ENCODE measurements at regions not wholly inside any gene's neighbourhood (a gene's known extent, or its start where the extent isn't known, plus 50 kb on each side); places are given as distances from the start of the nearest gene placed in this dataset.

- Mint-ChIP-seq H3K4me1 (ENCODE audit: unreplicated experiment) (peaks cover 1% of the 10 kb centered on the region), H3K27me3 (ENCODE audit: unreplicated experiment) (no peaks in the 10 kb centered on the region), H3K4me3 (ENCODE audit: unreplicated experiment) (no peak overlapping the region), H3K9me3 (ENCODE audit: unreplicated experiment) (no peaks in the 10 kb centered on the region), H3K27ac (ENCODE audit: unreplicated experiment) (no peak overlapping the region), H3K36me3 (ENCODE audit: unreplicated experiment) (no peaks in the 10 kb centered on the region)
- TF ChIP-seq, protein P1, sequence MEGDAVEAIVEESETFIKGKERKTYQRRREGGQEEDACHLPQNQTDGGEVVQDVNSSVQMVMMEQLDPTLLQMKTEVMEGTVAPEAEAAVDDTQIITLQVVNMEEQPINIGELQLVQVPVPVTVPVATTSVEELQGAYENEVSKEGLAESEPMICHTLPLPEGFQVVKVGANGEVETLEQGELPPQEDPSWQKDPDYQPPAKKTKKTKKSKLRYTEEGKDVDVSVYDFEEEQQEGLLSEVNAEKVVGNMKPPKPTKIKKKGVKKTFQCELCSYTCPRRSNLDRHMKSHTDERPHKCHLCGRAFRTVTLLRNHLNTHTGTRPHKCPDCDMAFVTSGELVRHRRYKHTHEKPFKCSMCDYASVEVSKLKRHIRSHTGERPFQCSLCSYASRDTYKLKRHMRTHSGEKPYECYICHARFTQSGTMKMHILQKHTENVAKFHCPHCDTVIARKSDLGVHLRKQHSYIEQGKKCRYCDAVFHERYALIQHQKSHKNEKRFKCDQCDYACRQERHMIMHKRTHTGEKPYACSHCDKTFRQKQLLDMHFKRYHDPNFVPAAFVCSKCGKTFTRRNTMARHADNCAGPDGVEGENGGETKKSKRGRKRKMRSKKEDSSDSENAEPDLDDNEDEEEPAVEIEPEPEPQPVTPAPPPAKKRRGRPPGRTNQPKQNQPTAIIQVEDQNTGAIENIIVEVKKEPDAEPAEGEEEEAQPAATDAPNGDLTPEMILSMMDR (IDR thresholded peaks at IDR 0.05) = no peak
- DNase-seq (ENCODE audit: extremely low spot score, unreplicated experiment) = peak; percentile 30
Measured at GRCh38 chr6:3535033-3535775, 78.4 kb upstream of the SLC22A23 start.

GRCh38 chr6:3534599-3534998 is 77.7 kb upstream of the SLC22A23 start:
- no peaks in the 10 kb centered on the region for H3K36me3 Mint-ChIP-seq (ENCODE audit: unreplicated experiment)
- no peaks in the 10 kb centered on the region for H3K27me3 Mint-ChIP-seq (ENCODE audit: unreplicated experiment)
- DNase-seq (ENCODE audit: extremely low spot score, unreplicated experiment) = no peak
- TF ChIP-seq, protein P1 (IDR thresholded peaks at IDR 0.05) = no peak
- no peak overlapping the region for H3K27ac Mint-ChIP-seq (ENCODE audit: unreplicated experiment)
- H3K4me1 Mint-ChIP-seq (ENCODE audit: unreplicated experiment) = peaks cover 1% of the 10 kb centered on the region
- no peak overlapping the region for H3K4me3 Mint-ChIP-seq (ENCODE audit: unreplicated experiment)
- no peaks in the 10 kb centered on the region for H3K9me3 Mint-ChIP-seq (ENCODE audit: unreplicated experiment)

GRCh38 chr6:3533981-3534380 is 77.1 kb upstream of the SLC22A23 start:
- TF ChIP-seq, protein P1 (IDR thresholded peaks at IDR 0.05) = no peak
- Mint-ChIP-seq H3K27ac (ENCODE audit: unreplicated experiment) (no peak overlapping the region), H3K4me1 (ENCODE audit: unreplicated experiment) (peaks cover 1% of the 10 kb centered on the region), H3K4me3 (ENCODE audit: unreplicated experiment) (no peak overlapping the region), H3K9me3 (ENCODE audit: unreplicated experiment) (no peaks in the 10 kb centered on the region), H3K27me3 (ENCODE audit: unreplicated experiment) (no peaks in the 10 kb centered on the region), H3K36me3 (ENCODE audit: unreplicated experiment) (no peaks in the 10 kb centered on the region)
- DNase-seq (ENCODE audit: extremely low spot score, unreplicated experiment) = no peak

DNA sequence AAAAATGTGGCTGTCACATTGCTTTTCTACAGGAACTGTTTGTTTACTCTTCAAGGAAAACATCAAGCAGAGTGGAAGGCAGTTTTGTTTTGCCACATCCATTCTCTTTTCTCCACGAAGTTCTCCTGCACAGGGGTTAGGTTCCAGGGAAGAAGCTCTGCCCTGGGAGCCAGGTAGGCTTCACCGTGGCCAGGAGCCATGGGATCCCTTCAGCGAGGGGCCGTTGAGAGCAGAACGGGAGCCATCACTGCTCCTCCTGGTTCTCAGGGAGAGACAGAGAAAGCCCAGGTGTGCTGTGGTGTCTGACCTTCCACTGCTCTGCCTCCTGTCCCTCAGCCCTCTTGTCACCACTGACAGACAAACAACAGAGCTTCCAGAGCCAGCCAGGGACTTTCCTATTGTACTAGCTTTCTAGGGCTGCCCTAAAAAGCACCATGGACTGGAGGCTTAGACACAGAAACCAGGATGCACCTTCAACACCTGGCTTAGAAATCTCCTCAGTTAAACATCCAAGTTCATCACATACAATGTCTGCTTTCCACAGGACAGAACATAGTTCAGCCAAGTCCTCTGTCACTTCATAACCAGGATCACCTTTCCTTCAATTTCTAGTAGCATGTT is 75.6 kb upstream of the SLC22A23 start:
- Mint-ChIP-seq H3K9me3 (ENCODE audit: unreplicated experiment) (no peaks in the 10 kb centered on the region), H3K36me3 (ENCODE audit: unreplicated experiment) (no peaks in the 10 kb centered on the region), H3K27ac (ENCODE audit: unreplicated experiment) (no peak overlapping the region), H3K4me3 (ENCODE audit: unreplicated experiment) (no peak overlapping the region), H3K4me1 (ENCODE audit: unreplicated experiment) (peaks cover 1% of the 10 kb centered on the region), H3K27me3 (ENCODE audit: unreplicated experiment) (no peaks in the 10 kb centered on the region)
- DNase-seq (ENCODE audit: extremely low spot score, unreplicated experiment) = peak; percentile 63
- TF ChIP-seq, protein P1 (IDR thresholded peaks at IDR 0.05) = no peak

DNA sequence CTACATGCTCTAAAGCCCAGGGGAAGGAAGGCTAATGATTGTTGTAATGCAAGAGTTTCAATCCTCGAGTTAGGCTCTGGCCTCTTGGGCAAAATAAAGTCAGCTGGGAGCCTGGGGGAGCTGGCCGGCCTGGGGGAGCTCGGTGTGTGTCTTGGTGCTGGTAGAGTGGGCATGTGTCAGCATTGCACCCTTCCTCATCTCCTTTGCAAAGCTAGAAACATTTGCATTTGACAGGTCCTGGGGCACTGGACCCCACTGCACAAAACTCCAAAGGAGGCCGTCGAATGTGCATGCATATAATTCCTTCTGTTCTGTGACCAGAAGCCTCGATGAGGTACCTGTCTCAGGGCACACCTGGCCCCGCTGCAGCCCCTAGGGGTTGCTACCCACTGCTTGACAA is 74.6 kb upstream of the SLC22A23 start:
- no peaks in the 10 kb centered on the region for H3K27me3 Mint-ChIP-seq (ENCODE audit: unreplicated experiment)
- DNase-seq (ENCODE audit: extremely low spot score, unreplicated experiment) = peak; percentile 65
- H3K36me3 Mint-ChIP-seq (ENCODE audit: unreplicated experiment) = no peaks in the 10 kb centered on the region
- TF ChIP-seq, protein P1 (IDR thresholded peaks at IDR 0.05) = no peak
- no peak overlapping the region for H3K4me3 Mint-ChIP-seq (ENCODE audit: unreplicated experiment)
- peaks cover 4% of the 10 kb centered on the region for H3K4me1 Mint-ChIP-seq (ENCODE audit: unreplicated experiment)
- H3K27ac Mint-ChIP-seq (ENCODE audit: unreplicated experiment) = no peak overlapping the region
- no peaks in the 10 kb centered on the region for H3K9me3 Mint-ChIP-seq (ENCODE audit: unreplicated experiment)
